Fibroblast of lung (primary cell): ENCODE measurements at regions not wholly inside any gene's neighbourhood (a gene's known extent, or its start where the extent isn't known, plus 50 kb on each side); places are given as distances from the start of the nearest gene placed in this dataset.

Experiments used
- DNase-seq, 2 donors: peaks; one replicate each; pipeline versions ENCODE4 v3.0.0 to v3.0.0-alpha.2; 2010; ENCODE audit warnings: low read depth in 2 of 2
- H2AFZ ChIP-seq: 2 replicates; pipeline ENCODE4 v1.5.1; 2012; ENCODE audit warnings: low read length, control low read depth, inconsistent platforms
- H3K27ac ChIP-seq: 2 replicates; pipeline ENCODE4 v1.5.1; 2011; ENCODE audit warnings: low read length, control low read depth; ENCODE audit not compliant: insufficient read depth
- H3K27me3 ChIP-seq: 2 replicates; pipeline ENCODE4 v1.5.1; 2011; ENCODE audit warnings: mild to moderate bottlenecking, low read length; ENCODE audit not compliant: control insufficient read depth, insufficient read depth
- H3K36me3 ChIP-seq: 2 replicates; pipeline ENCODE4 v1.5.1; 2011; ENCODE audit warnings: low read length; ENCODE audit not compliant: control insufficient read depth, insufficient read depth
- H3K4me1 ChIP-seq: 2 replicates; pipeline ENCODE4 v1.5.1; 2011; ENCODE audit warnings: low read length; ENCODE audit not compliant: control insufficient read depth, insufficient read depth; ENCODE audit errors: extremely low read depth
- H3K4me2 ChIP-seq: 2 replicates; pipeline ENCODE4 v1.5.1; 2011; ENCODE audit warnings: low read length, control low read depth; ENCODE audit not compliant: insufficient read depth; ENCODE audit errors: extremely low read depth
- H3K4me3 ChIP-seq, 4 experiments: fragments of 200-600 bp in 1 of 4; sonication (generic) in 1 of 4; replicated peaks in 1 of 4; 2 replicates each; pipeline ENCODE4 v1.5.1; 2011 to 2016; ENCODE audit warnings: low read length in 4 of 4, low read depth in 3 of 4, mild to moderate bottlenecking in 3 of 4, control low read depth in 2 of 4, inconsistent platforms in 1 of 4, mixed read lengths in 1 of 4; ENCODE audit not compliant: insufficient read depth in 1 of 4; ENCODE audit errors: control extremely low read depth in 1 of 4
- H3K79me2 ChIP-seq: 2 replicates; pipeline ENCODE4 v1.5.1; 2012; ENCODE audit warnings: mild to moderate bottlenecking, low read length, inconsistent platforms; ENCODE audit not compliant: control insufficient read depth, insufficient read depth
- H3K9ac ChIP-seq: 2 replicates; pipeline ENCODE4 v1.5.1; 2011; ENCODE audit warnings: mild to moderate bottlenecking, low read length, control low read depth; ENCODE audit not compliant: insufficient read depth
- H3K9me3 ChIP-seq: 2 replicates; pipeline ENCODE4 v1.5.1; 2012; ENCODE audit warnings: low read depth, low read length; ENCODE audit not compliant: control insufficient read depth, insufficient read depth
- H4K20me1 ChIP-seq: 2 replicates; pipeline ENCODE4 v1.5.1; 2011; ENCODE audit warnings: low read length; ENCODE audit not compliant: control insufficient read depth, insufficient read depth; ENCODE audit errors: extremely low read depth
- EZH2 ChIP-seq: IDR thresholded peaks from 2 replicates; pipeline ENCODE4 v1.5.1; 2012; ENCODE audit warnings: low read length, control low read depth, mild to moderate bottlenecking; ENCODE audit errors: missing control alignments
- TF ChIP-seq, protein P1 (sequence below), 2 donors: IDR thresholded peaks in 1 of 2; conservative IDR thresholded peaks in 1 of 2; 1 replicate in 1 of 2; 2 replicates in 1 of 2; pipeline ENCODE4 v1.5.1; 2011 to 2012; ENCODE audit warnings: low read length in 2 of 2, control low read depth in 1 of 2, inconsistent platforms in 1 of 2, low read depth in 1 of 2, mild to moderate bottlenecking in 1 of 2

DNA sequence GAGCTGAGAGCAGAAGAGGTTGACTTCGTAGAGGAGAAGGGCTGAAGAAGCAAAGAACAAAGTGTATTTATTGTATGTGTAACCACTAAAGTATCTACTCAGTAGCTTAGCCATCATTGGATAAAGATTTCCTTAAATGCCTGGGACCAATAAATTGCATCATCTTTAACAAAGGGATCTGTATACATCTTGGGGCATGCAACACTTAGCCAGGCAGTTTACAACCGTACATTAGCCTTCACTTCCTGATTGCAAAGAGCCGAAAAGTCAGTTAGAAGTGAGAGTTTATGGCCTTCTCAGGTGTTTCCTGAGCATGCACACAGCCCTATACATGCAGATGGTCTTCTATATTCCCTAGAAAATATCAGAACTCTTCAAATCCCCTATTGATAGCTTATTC lies 68.0 kb upstream of the MAGED1 start:
- Histone ChIP-seq H3K9me3 (no peaks in the 10 kb centered on the region), H3K27ac (no peak overlapping the region), H3K27me3 (no peaks in the 10 kb centered on the region), H2AFZ (no peak overlapping the region), H3K4me1 (no peaks in the 10 kb centered on the region), H3K9ac (no peak overlapping the region), H3K4me3 (no peak overlapping the region), H3K79me2 (no peaks in the 10 kb centered on the region), H3K4me2 (no peak overlapping the region), H3K36me3 (no peaks in the 10 kb centered on the region), H4K20me1 (no peaks in the 10 kb centered on the region)
- peak in 1 of 2 donors; percentile 26 for DNase-seq
- TF ChIP-seq EZH2: no peak
- TF ChIP-seq, protein P1, sequence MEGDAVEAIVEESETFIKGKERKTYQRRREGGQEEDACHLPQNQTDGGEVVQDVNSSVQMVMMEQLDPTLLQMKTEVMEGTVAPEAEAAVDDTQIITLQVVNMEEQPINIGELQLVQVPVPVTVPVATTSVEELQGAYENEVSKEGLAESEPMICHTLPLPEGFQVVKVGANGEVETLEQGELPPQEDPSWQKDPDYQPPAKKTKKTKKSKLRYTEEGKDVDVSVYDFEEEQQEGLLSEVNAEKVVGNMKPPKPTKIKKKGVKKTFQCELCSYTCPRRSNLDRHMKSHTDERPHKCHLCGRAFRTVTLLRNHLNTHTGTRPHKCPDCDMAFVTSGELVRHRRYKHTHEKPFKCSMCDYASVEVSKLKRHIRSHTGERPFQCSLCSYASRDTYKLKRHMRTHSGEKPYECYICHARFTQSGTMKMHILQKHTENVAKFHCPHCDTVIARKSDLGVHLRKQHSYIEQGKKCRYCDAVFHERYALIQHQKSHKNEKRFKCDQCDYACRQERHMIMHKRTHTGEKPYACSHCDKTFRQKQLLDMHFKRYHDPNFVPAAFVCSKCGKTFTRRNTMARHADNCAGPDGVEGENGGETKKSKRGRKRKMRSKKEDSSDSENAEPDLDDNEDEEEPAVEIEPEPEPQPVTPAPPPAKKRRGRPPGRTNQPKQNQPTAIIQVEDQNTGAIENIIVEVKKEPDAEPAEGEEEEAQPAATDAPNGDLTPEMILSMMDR (conservative IDR thresholded peaks at IDR 0.05 in 1 of 2, IDR thresholded peaks at IDR 0.05 in 1 of 2; ENCODE audit: low read depth in 1 of 2, low read length in 2 of 2): no peak

DNA sequence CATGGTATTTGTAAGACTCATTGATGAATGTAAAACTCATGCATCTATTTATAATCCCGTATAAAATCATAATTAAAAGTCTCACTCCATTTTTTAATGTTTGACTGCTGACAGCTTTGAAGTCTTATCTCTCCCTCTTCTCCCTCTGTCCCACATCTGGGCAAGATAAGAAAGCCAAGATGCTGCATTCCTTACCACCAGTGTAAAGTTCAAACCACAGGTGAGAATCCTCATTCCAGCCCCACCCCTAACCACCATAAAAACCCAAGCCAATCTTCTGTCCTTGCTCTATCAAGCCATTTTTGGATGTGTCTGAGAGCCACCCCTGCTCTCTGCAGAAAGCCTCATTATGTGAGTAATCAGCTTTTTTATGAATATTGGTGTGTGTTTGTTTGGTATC lies 59.3 kb upstream of the MAGED1 start:
- no peak overlapping the region for H3K9ac ChIP-seq
- H3K9me3 ChIP-seq: no peaks in the 10 kb centered on the region
- no peaks in the 10 kb centered on the region for H3K79me2 ChIP-seq
- no peaks in the 10 kb centered on the region for H4K20me1 ChIP-seq
- H3K27me3 ChIP-seq: no peaks in the 10 kb centered on the region
- no peak overlapping the region for H3K4me3 ChIP-seq
- H3K4me2 ChIP-seq: no peak overlapping the region
- DNase-seq: no peak
- no peak overlapping the region for H2AFZ ChIP-seq
- H3K4me1 ChIP-seq: no peaks in the 10 kb centered on the region
- TF ChIP-seq, protein P1 (conservative IDR thresholded peaks at IDR 0.05 in 1 of 2, IDR thresholded peaks at IDR 0.05 in 1 of 2; ENCODE audit: low read depth in 1 of 2, low read length in 2 of 2): no peak
- no peak for TF ChIP-seq EZH2
- no peak overlapping the region for H3K27ac ChIP-seq
- H3K36me3 ChIP-seq: no peaks in the 10 kb centered on the region

DNA sequence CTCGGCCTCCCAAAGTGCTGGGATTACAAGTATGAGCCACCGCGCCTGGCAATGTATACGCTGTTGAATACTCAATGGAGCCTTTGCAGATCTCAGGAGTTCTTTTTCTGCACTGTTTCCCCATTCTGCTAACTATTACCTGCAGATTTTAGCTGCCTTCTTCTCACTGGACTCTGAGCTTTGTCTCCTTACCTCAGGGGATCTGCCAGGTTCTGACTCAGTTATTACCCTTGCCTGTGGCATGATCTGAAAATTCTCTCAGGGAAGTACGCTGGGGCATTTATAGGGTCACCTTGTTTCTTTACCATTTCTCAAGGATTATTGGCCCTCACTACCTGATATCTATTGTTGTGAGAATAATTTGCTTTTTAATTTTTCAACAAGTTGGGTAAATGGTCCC lies 56.6 kb upstream of the MAGED1 start:
- H3K4me1 ChIP-seq: no peaks in the 10 kb centered on the region
- no peak overlapping the region for H3K4me3 ChIP-seq
- no peaks in the 10 kb centered on the region for H3K79me2 ChIP-seq
- no peak for DNase-seq
- H3K4me2 ChIP-seq: no peak overlapping the region
- no peak overlapping the region for H3K9ac ChIP-seq
- H3K9me3 ChIP-seq: no peaks in the 10 kb centered on the region
- H3K27ac ChIP-seq: no peak overlapping the region
- no peaks in the 10 kb centered on the region for H3K36me3 ChIP-seq
- H4K20me1 ChIP-seq: no peaks in the 10 kb centered on the region
- H3K27me3 ChIP-seq: no peaks in the 10 kb centered on the region
- TF ChIP-seq EZH2: no peak
- TF ChIP-seq, protein P1 (conservative IDR thresholded peaks at IDR 0.05 in 1 of 2, IDR thresholded peaks at IDR 0.05 in 1 of 2; ENCODE audit: low read depth in 1 of 2, low read length in 2 of 2): no peak
- H2AFZ ChIP-seq: no peak overlapping the region
